Ishikawa (cell line): ENCODE measurements at regions not wholly inside any gene's neighbourhood (a gene's known extent, or its start where the extent isn't known, plus 50 kb on each side); places are given as distances from the start of the nearest gene placed in this dataset.

Source experiments
- CEBPB ChIP-seq: IDR thresholded peaks from 2 replicates; pipeline ENCODE4 v1.6.1; 2012
- CREB1 ChIP-seq: IDR thresholded peaks from 2 replicates; pipeline ENCODE4 v1.6.1; 2012; ENCODE audit warnings: low read depth
- EGR1 ChIP-seq: IDR thresholded peaks from 2 replicates; pipeline ENCODE4 v1.6.1; 2012
- EP300 ChIP-seq: IDR thresholded peaks from 2 replicates; pipeline ENCODE4 v1.6.1; 2012; ENCODE audit warnings: borderline replicate concordance
- FOXM1 ChIP-seq: IDR thresholded peaks from 2 replicates; pipeline ENCODE4 v1.6.1; 2012; ENCODE audit warnings: low read depth, borderline replicate concordance
- MAX ChIP-seq: IDR thresholded peaks from 2 replicates; pipeline ENCODE4 v1.6.1; 2012
- NFIC ChIP-seq: IDR thresholded peaks from 2 replicates; pipeline ENCODE4 v1.6.1; 2012
- RAD21 ChIP-seq: IDR thresholded peaks from 2 replicates; pipeline ENCODE4 v1.6.1; 2012; ENCODE audit warnings: low read depth
- REST ChIP-seq: IDR thresholded peaks from 2 replicates; pipeline ENCODE4 v1.6.1; 2012; ENCODE audit warnings: low read depth, mild to moderate bottlenecking
- TAF1 ChIP-seq: IDR thresholded peaks from 2 replicates; pipeline ENCODE4 v1.6.1; 2012; ENCODE audit warnings: low read depth, mild to moderate bottlenecking
- TCF12 ChIP-seq: IDR thresholded peaks from 2 replicates; pipeline ENCODE4 v1.6.1; 2012; ENCODE audit warnings: low read depth
- TEAD4 ChIP-seq: IDR thresholded peaks from 2 replicates; pipeline ENCODE4 v1.6.1; 2012
- USF1 ChIP-seq: IDR thresholded peaks from 2 replicates; pipeline ENCODE4 v1.6.1; 2012
- YY1 ChIP-seq: IDR thresholded peaks from 2 replicates; pipeline ENCODE4 v1.6.1; 2012; ENCODE audit warnings: low read depth
- ZBTB7A ChIP-seq: IDR thresholded peaks from 2 replicates; pipeline ENCODE4 v1.6.1; 2012; ENCODE audit warnings: low read depth

GRCh38 chr15:38635170-38635569 is 70.6 kb upstream of the RASGRP1 start:
- no peak for TF ChIP-seq CEBPB
- no peak for TF ChIP-seq FOXM1
- TF ChIP-seq ZBTB7A = no peak

- no peak for TF ChIP-seq RAD21
- no peak for TF ChIP-seq MAX
- no peak for TF ChIP-seq TEAD4
- TF ChIP-seq CEBPB = no peak
- TF ChIP-seq EGR1 = no peak
- TF ChIP-seq TAF1 = no peak
- TF ChIP-seq ZBTB7A = no peak
- no peak for TF ChIP-seq TCF12
- TF ChIP-seq NFIC = no peak
Measured at GRCh38 chr15:38636597-38636996, 72.0 kb upstream of the RASGRP1 start.

GRCh38 chr15:38638126-38638525 is 73.5 kb upstream of the RASGRP1 start:
- TF ChIP-seq MAX = no peak
- no peak for TF ChIP-seq RAD21
- TF ChIP-seq CREB1 = no peak
- TF ChIP-seq ZBTB7A = no peak
- no peak for TF ChIP-seq NFIC
- TF ChIP-seq TCF12 = no peak
- no peak for TF ChIP-seq YY1
- TF ChIP-seq EGR1 = no peak
- no peak for TF ChIP-seq REST
- no peak for TF ChIP-seq TAF1
- TF ChIP-seq EP300 = no peak
- no peak for TF ChIP-seq FOXM1
- TF ChIP-seq CEBPB = no peak
- TF ChIP-seq TEAD4 = no peak
- TF ChIP-seq USF1 = no peak

- TF ChIP-seq RAD21 = no peak
Measured at GRCh38 chr15:38638811-38639210, 74.2 kb upstream of the RASGRP1 start.

- TF ChIP-seq CREB1 (no peak), TEAD4 (no peak), EGR1 (no peak), MAX (no peak), TCF12 (no peak), NFIC (no peak), ZBTB7A (no peak), EP300 (no peak), FOXM1 (no peak), USF1 (no peak), REST (no peak), TAF1 (no peak), YY1 (no peak), RAD21 (no peak)
Measured at GRCh38 chr15:38642689-38643270, 78.2 kb upstream of the RASGRP1 start.

GRCh38 chr15:38646716-38647115 is 82.1 kb upstream of the RASGRP1 start:
- TF ChIP-seq CEBPB (no peak), NFIC (no peak), YY1 (no peak), EP300 (no peak), EGR1 (no peak), REST (no peak), TAF1 (no peak), TEAD4 (no peak), RAD21 (no peak), FOXM1 (no peak), USF1 (no peak), CREB1 (no peak), TCF12 (no peak), MAX (no peak), ZBTB7A (no peak)
